Iris pigment epithelial cell (primary cell): ENCODE measurements at regions not wholly inside any gene's neighbourhood (a gene's known extent, or its start where the extent isn't known, plus 50 kb on each side); places are given as distances from the start of the nearest gene placed in this dataset.
A peak's percentile ranks its signal among the peaks of the same experiment; 100 is the strongest.

Experiments
- DNase-seq: peaks from one replicate; pipeline ENCODE4 v3.0.0-alpha.2; 2011; ENCODE audit warnings: low read depth

GRCh38 chr4:4808086-4808485 is 51.4 kb upstream of the MSX1 start:
- DNase-seq: no peak

GRCh38 chr4:4805887-4806286 is 53.6 kb upstream of the MSX1 start:
- DNase-seq: no peak

GRCh38 chr4:4803912-4804296 is 55.6 kb upstream of the MSX1 start:
- no peak for DNase-seq

- DNase-seq: no peak
Observed at GRCh38 chr4:4803216-4803911, 56.1 kb upstream of the MSX1 start.

GRCh38 chr4:4800646-4801408 is 58.6 kb upstream of the MSX1 start:
- peak; percentile 78 for DNase-seq

- DNase-seq: no peak
Observed at GRCh38 chr4:4794421-4794820, 65.0 kb upstream of the MSX1 start.

- no peak for DNase-seq
Observed at GRCh38 chr4:4792466-4792865, 67.0 kb upstream of the MSX1 start.

- peak; percentile 6 for DNase-seq
Observed at GRCh38 chr4:4791299-4792111, 68.0 kb upstream of the MSX1 start.

- no peak for DNase-seq
Observed at GRCh38 chr4:4789462-4789861, 70.0 kb upstream of the MSX1 start.

- no peak for DNase-seq
Observed at GRCh38 chr4:4788573-4788972, 70.9 kb upstream of the MSX1 start.

- no peak for DNase-seq
Observed at GRCh38 chr4:4787421-4787820, 72.0 kb upstream of the MSX1 start.

- no peak for DNase-seq
Observed at GRCh38 chr4:4784379-4784778, 75.1 kb upstream of the MSX1 start.

- no peak for DNase-seq
Observed at GRCh38 chr4:4783847-4784246, 75.6 kb upstream of the MSX1 start.

- DNase-seq: peak; percentile 43
Observed at GRCh38 chr4:4782969-4783368, 76.5 kb upstream of the MSX1 start.

GRCh38 chr4:4781936-4782707 is 77.3 kb upstream of the MSX1 start:
- peak; percentile 34 for DNase-seq

GRCh38 chr4:4780729-4781244 is 78.7 kb upstream of the MSX1 start:
- peak; percentile 74 for DNase-seq

GRCh38 chr4:4779486-4779885 is 80.0 kb upstream of the MSX1 start:
- no peak for DNase-seq

- DNase-seq: no peak
Observed at GRCh38 chr4:4779054-4779453, 80.4 kb upstream of the MSX1 start.

- no peak for DNase-seq
Observed at GRCh38 chr4:4778554-4778953, 80.9 kb upstream of the MSX1 start.

GRCh38 chr4:4776934-4777333 is 82.5 kb upstream of the MSX1 start:
- no peak for DNase-seq

GRCh38 chr4:4776335-4776734 is 83.1 kb upstream of the MSX1 start:
- DNase-seq: no peak

GRCh38 chr4:4775493-4776004 is 83.9 kb upstream of the MSX1 start:
- no peak for DNase-seq
